Loucy (cell line): ENCODE measurements at regions not wholly inside any gene's neighbourhood (a gene's known extent, or its start where the extent isn't known, plus 50 kb on each side); places are given as distances from the start of the nearest gene placed in this dataset.

Experiments
- H2AFZ ChIP-seq: fragments of 200-600 bp; sonication (generic); 2 replicates; pipeline ENCODE4 v1.6.0; 2016; ENCODE audit warnings: antibody characterized with exemption, mild to moderate bottlenecking, low read length, moderate library complexity
- H3F3A ChIP-seq: fragments of 200-600 bp; 2 replicates; pipeline ENCODE4 v1.6.0; 2016; ENCODE audit warnings: antibody characterized with exemption, low read depth, mild to moderate bottlenecking
- H3K27me3 ChIP-seq: fragments of 200-600 bp; sonication (generic); 2 replicates; pipeline ENCODE4 v1.6.1; 2014; ENCODE audit warnings: low read length, mild to moderate bottlenecking; ENCODE audit not compliant: insufficient read depth, poor library complexity, severe bottlenecking
- H3K36me3 ChIP-seq: fragments of 200-600 bp; sonication (generic); 2 replicates; pipeline ENCODE4 v1.6.1; 2016; ENCODE audit warnings: low read length; ENCODE audit not compliant: insufficient read depth
- H3K4me1 ChIP-seq: fragments of 200-600 bp; sonication (generic); 2 replicates; pipeline ENCODE4 v1.5.1; 2014; ENCODE audit warnings: low read length, mild to moderate bottlenecking; ENCODE audit not compliant: insufficient read depth, poor library complexity, severe bottlenecking
- H3K4me2 ChIP-seq: fragments of 200-600 bp; sonication (generic); 2 replicates; pipeline ENCODE4 v1.6.0; 2014; ENCODE audit warnings: antibody characterized with exemption, low read length, low read depth, mild to moderate bottlenecking; ENCODE audit not compliant: poor library complexity, severe bottlenecking
- H3K4me3 ChIP-seq: fragments of 200-600 bp; sonication (generic); 2 replicates; pipeline ENCODE4 v1.5.1; 2014; ENCODE audit warnings: low read length, mild to moderate bottlenecking, mixed read lengths; ENCODE audit not compliant: poor library complexity, severe bottlenecking
- H3K79me2 ChIP-seq: fragments of 200-600 bp; sonication (generic); 2 replicates; pipeline ENCODE4 v1.6.1; 2014; ENCODE audit warnings: low read length; ENCODE audit not compliant: insufficient read depth
- H3K9ac ChIP-seq: fragments of 200-600 bp; sonication (generic); 2 replicates; pipeline ENCODE4 v1.6.0; 2014; ENCODE audit warnings: mild to moderate bottlenecking, low read depth, low read length, moderate library complexity; ENCODE audit not compliant: poor library complexity, severe bottlenecking
- H3K9me2 ChIP-seq: fragments of 200-600 bp; sonication (generic); replicated peaks from 2 replicates; pipeline ENCODE4 v1.6.1; 2016; ENCODE audit warnings: low read depth, low read length, mixed read lengths
- H3K9me3 ChIP-seq: fragments of 200-600 bp; sonication (generic); 2 replicates; pipeline ENCODE4 v1.6.1; 2014; ENCODE audit warnings: mild to moderate bottlenecking, antibody characterized with exemption, low read length, low read depth; ENCODE audit not compliant: insufficient read depth
- H4K20me1 ChIP-seq: fragments of 200-600 bp; sonication (generic); 2 replicates; pipeline ENCODE4 v1.6.0; 2014; ENCODE audit warnings: antibody characterized with exemption, low read length, mild to moderate bottlenecking; ENCODE audit not compliant: insufficient read depth, poor library complexity, severe bottlenecking
- EZH2phosphoT487 ChIP-seq: fragments of 200-600 bp; IDR thresholded peaks from 2 replicates; pipeline ENCODE4 v1.6.1; 2018; ENCODE audit warnings: antibody characterized with exemption, mild to moderate bottlenecking, moderate library complexity, borderline replicate concordance
- TF ChIP-seq, protein P1 (sequence below): fragments of 200-600 bp; sonication (generic); conservative IDR thresholded peaks from 2 replicates; pipeline ENCODE4 v1.5.1; 2014; ENCODE audit warnings: mild to moderate bottlenecking, antibody characterized with exemption, low read length

DNA sequence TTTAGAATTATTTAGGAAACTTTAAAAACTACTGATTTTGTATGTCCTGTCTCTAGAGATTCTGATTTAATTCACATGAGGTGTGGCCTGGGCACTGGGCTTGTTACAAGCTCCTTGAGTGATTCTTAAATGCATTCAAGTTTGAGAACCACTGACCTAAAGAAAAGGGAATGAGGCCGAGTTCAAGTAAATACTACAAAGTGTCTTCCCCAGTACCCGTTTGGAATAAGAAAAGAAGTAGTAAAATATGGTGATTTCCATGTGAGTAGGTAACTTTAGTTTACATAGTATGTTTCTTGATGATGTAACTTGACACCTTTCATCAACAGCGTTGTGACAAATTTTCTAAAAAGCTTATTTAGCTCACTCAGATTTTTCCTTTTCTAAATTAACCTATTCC is 1022.9 kb upstream of the NRXN1 start:
- Histone ChIP-seq H3K4me2 (no peak overlapping the region), H2AFZ (no peak overlapping the region)

GRCh38 chr2:52036853-52037252 is 1004.9 kb upstream of the NRXN1 start:
- H4K20me1 ChIP-seq: no peaks in the 10 kb centered on the region
- H3K36me3 ChIP-seq: no peaks in the 10 kb centered on the region
- no peaks in the 10 kb centered on the region for H3K4me1 ChIP-seq
- no peak overlapping the region for H3K4me2 ChIP-seq
- H3K79me2 ChIP-seq: no peaks in the 10 kb centered on the region
- no peaks in the 10 kb centered on the region for H3K27me3 ChIP-seq
- H3K9me2 ChIP-seq: no peaks in the 10 kb centered on the region
- H3K9ac ChIP-seq: no peak overlapping the region
- no peaks in the 10 kb centered on the region for H3F3A ChIP-seq
- no peak overlapping the region for H2AFZ ChIP-seq
- TF ChIP-seq, protein P1, sequence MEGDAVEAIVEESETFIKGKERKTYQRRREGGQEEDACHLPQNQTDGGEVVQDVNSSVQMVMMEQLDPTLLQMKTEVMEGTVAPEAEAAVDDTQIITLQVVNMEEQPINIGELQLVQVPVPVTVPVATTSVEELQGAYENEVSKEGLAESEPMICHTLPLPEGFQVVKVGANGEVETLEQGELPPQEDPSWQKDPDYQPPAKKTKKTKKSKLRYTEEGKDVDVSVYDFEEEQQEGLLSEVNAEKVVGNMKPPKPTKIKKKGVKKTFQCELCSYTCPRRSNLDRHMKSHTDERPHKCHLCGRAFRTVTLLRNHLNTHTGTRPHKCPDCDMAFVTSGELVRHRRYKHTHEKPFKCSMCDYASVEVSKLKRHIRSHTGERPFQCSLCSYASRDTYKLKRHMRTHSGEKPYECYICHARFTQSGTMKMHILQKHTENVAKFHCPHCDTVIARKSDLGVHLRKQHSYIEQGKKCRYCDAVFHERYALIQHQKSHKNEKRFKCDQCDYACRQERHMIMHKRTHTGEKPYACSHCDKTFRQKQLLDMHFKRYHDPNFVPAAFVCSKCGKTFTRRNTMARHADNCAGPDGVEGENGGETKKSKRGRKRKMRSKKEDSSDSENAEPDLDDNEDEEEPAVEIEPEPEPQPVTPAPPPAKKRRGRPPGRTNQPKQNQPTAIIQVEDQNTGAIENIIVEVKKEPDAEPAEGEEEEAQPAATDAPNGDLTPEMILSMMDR: no peak
- TF ChIP-seq EZH2phosphoT487: no peak
- no peak overlapping the region for H3K4me3 ChIP-seq
- H3K9me3 ChIP-seq: no peaks in the 10 kb centered on the region

More for the DNA sequence above, 1022.9 kb upstream of the NRXN1 start:
- Histone ChIP-seq H3F3A (no peaks in the 10 kb centered on the region), H3K9me2 (no peaks in the 10 kb centered on the region), H4K20me1 (no peaks in the 10 kb centered on the region), H3K79me2 (no peaks in the 10 kb centered on the region), H3K36me3 (no peaks in the 10 kb centered on the region), H3K27me3 (no peaks in the 10 kb centered on the region), H3K9me3 (no peaks in the 10 kb centered on the region; the same call in 1 of the 2 replicates), H3K9ac (no peak overlapping the region), H3K4me3 (no peak overlapping the region), H3K4me1 (no peaks in the 10 kb centered on the region)
- no peak for TF ChIP-seq EZH2phosphoT487
- TF ChIP-seq, protein P1: no peak

DNA sequence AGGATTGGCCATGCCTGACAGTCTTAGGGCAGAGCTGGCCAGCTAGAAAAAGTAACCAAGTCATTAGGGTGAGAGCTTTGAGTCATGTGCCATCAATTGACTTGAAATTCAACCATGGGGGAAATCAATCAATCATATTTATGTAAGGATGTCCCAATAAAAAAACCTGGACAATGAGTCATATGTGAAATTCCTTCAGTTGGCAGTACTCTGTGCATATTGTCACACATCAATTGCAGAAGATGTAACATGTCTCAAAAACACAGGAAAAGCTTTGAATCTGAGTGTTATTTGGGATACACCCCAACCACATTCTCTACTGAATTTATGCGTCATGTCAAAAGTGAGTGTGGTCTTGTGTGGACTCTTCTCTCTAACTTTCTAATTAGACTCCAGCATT is 1004.1 kb upstream of the NRXN1 start:
- Histone ChIP-seq H2AFZ (no peak overlapping the region), H3K36me3 (no peaks in the 10 kb centered on the region), H3K9ac (no peak overlapping the region), H3K27me3 (no peaks in the 10 kb centered on the region), H3K9me3 (no peaks in the 10 kb centered on the region), H3K4me3 (no peak overlapping the region), H3K4me2 (no peak overlapping the region), H3K9me2 (no peaks in the 10 kb centered on the region), H4K20me1 (no peaks in the 10 kb centered on the region), H3K4me1 (no peaks in the 10 kb centered on the region), H3K79me2 (no peaks in the 10 kb centered on the region), H3F3A (no peaks in the 10 kb centered on the region)
- TF ChIP-seq, protein P1: no peak
- TF ChIP-seq EZH2phosphoT487: no peak
